ENCODE measurements at regions not wholly inside any gene's neighbourhood (a gene's known extent, or its start where the extent isn't known, plus 50 kb on each side); places are given as distances from the start of the nearest gene placed in this dataset.

GRCh38 chr16:65353183-65353582 lies 231.3 kb upstream of the CDH11 start:
- no peaks in the 10 kb centered on the region for H3K4me1 Mint-ChIP-seq
- ATAC-seq (ENCODE audit: low read depth) = no peak
- peaks cover 9% of the 10 kb centered on the region for H3K9me3 Mint-ChIP-seq
- no peaks in the 10 kb centered on the region for H3K36me3 Mint-ChIP-seq
- no peak for DNase-seq (ENCODE audit: low spot score in 2 of 2)
- H3K4me3 Mint-ChIP-seq = no peak overlapping the region
- no peak overlapping the region for H3K27ac Mint-ChIP-seq
- no peaks in the 10 kb centered on the region for H3K27me3 Mint-ChIP-seq

GRCh38 chr16:65349626-65350025 lies 227.8 kb upstream of the CDH11 start:
- Mint-ChIP-seq H3K36me3 (no peaks in the 10 kb centered on the region), H3K4me3 (no peak overlapping the region), H3K27ac (no peak overlapping the region), H3K4me1 (no peaks in the 10 kb centered on the region), H3K9me3 (peaks cover 8% of the 10 kb centered on the region), H3K27me3 (no peaks in the 10 kb centered on the region)
- DNase-seq (ENCODE audit: low spot score in 2 of 2) = no peak
- no peak for ATAC-seq (ENCODE audit: low read depth)

- Mint-ChIP-seq H3K4me3 (no peak overlapping the region), H3K27ac (no peak overlapping the region), H3K9me3 (peaks cover 12% of the 10 kb centered on the region), H3K4me1 (no peaks in the 10 kb centered on the region), H3K36me3 (no peaks in the 10 kb centered on the region), H3K27me3 (no peaks in the 10 kb centered on the region)
- ATAC-seq (ENCODE audit: low read depth) = no peak
- no peak for DNase-seq (ENCODE audit: low spot score in 2 of 2)
Observed at GRCh38 chr16:65343556-65343955, 221.7 kb upstream of the CDH11 start.

GRCh38 chr16:65342231-65342866 lies 220.5 kb upstream of the CDH11 start:
- H3K9me3 Mint-ChIP-seq = peaks cover 9% of the 10 kb centered on the region
- no peaks in the 10 kb centered on the region for H3K36me3 Mint-ChIP-seq
- H3K27ac Mint-ChIP-seq = no peak overlapping the region
- H3K27me3 Mint-ChIP-seq = no peaks in the 10 kb centered on the region
- H3K4me1 Mint-ChIP-seq = no peaks in the 10 kb centered on the region
- ATAC-seq (ENCODE audit: low read depth) (no peak), DNase-seq (ENCODE audit: low spot score in 2 of 2) (no peak)
- H3K4me3 Mint-ChIP-seq = no peak overlapping the region

- H3K4me3 Mint-ChIP-seq = no peak overlapping the region
- no peaks in the 10 kb centered on the region for H3K27me3 Mint-ChIP-seq
- peaks cover 9% of the 10 kb centered on the region for H3K9me3 Mint-ChIP-seq
- H3K27ac Mint-ChIP-seq = no peak overlapping the region
- ATAC-seq (ENCODE audit: low read depth) (no peak), DNase-seq (ENCODE audit: low spot score in 2 of 2) (no peak)
- no peaks in the 10 kb centered on the region for H3K4me1 Mint-ChIP-seq
- no peaks in the 10 kb centered on the region for H3K36me3 Mint-ChIP-seq
Observed at GRCh38 chr16:65339062-65339461, 217.2 kb upstream of the CDH11 start.

- H3K9me3 Mint-ChIP-seq = peaks cover 7% of the 10 kb centered on the region
- H3K4me3 Mint-ChIP-seq = no peak overlapping the region
- no peak for ATAC-seq (ENCODE audit: low read depth)
- H3K27me3 Mint-ChIP-seq = no peaks in the 10 kb centered on the region
- DNase-seq (ENCODE audit: low spot score in 2 of 2) = no peak
- no peaks in the 10 kb centered on the region for H3K4me1 Mint-ChIP-seq
- no peaks in the 10 kb centered on the region for H3K36me3 Mint-ChIP-seq
- H3K27ac Mint-ChIP-seq = no peak overlapping the region
Observed at GRCh38 chr16:65336160-65336559, 214.3 kb upstream of the CDH11 start.

GRCh38 chr16:65334081-65334480 lies 212.2 kb upstream of the CDH11 start:
- Mint-ChIP-seq H3K27me3 (no peaks in the 10 kb centered on the region), H3K27ac (no peak overlapping the region), H3K36me3 (no peaks in the 10 kb centered on the region), H3K4me3 (no peak overlapping the region), H3K9me3 (peaks cover 6% of the 10 kb centered on the region), H3K4me1 (no peaks in the 10 kb centered on the region)
- DNase-seq (ENCODE audit: low spot score in 2 of 2) (no peak), ATAC-seq (ENCODE audit: low read depth) (no peak)

- Mint-ChIP-seq H3K27me3 (no peaks in the 10 kb centered on the region), H3K27ac (no peak overlapping the region), H3K36me3 (no peaks in the 10 kb centered on the region), H3K9me3 (peaks cover 6% of the 10 kb centered on the region), H3K4me1 (no peaks in the 10 kb centered on the region), H3K4me3 (no peak overlapping the region)
- ATAC-seq (ENCODE audit: low read depth) = no peak
- no peak for DNase-seq (ENCODE audit: low spot score in 2 of 2)
Observed at GRCh38 chr16:65333283-65333682, 211.4 kb upstream of the CDH11 start.

- no peaks in the 10 kb centered on the region for H3K36me3 Mint-ChIP-seq
- H3K9me3 Mint-ChIP-seq = peaks cover 2% of the 10 kb centered on the region
- no peak overlapping the region for H3K4me3 Mint-ChIP-seq
- no peak overlapping the region for H3K27ac Mint-ChIP-seq
- no peak for ATAC-seq (ENCODE audit: low read depth)
- H3K27me3 Mint-ChIP-seq = no peaks in the 10 kb centered on the region
- DNase-seq (ENCODE audit: low spot score in 2 of 2) = no peak
- no peaks in the 10 kb centered on the region for H3K4me1 Mint-ChIP-seq
Observed at GRCh38 chr16:65327346-65327745, 205.5 kb upstream of the CDH11 start.

- DNase-seq (ENCODE audit: low spot score in 2 of 2) = no peak
- ATAC-seq (ENCODE audit: low read depth) = no peak
- no peaks in the 10 kb centered on the region for H3K4me1 Mint-ChIP-seq
- no peak overlapping the region for H3K4me3 Mint-ChIP-seq
- no peaks in the 10 kb centered on the region for H3K27me3 Mint-ChIP-seq
- H3K36me3 Mint-ChIP-seq = no peaks in the 10 kb centered on the region
- no peak overlapping the region for H3K27ac Mint-ChIP-seq
- no peaks in the 10 kb centered on the region for H3K9me3 Mint-ChIP-seq
Observed at GRCh38 chr16:65323655-65324237, 201.9 kb upstream of the CDH11 start.

- Mint-ChIP-seq H3K27me3 (no peaks in the 10 kb centered on the region), H3K4me1 (no peaks in the 10 kb centered on the region), H3K27ac (no peak overlapping the region), H3K4me3 (no peak overlapping the region), H3K9me3 (no peaks in the 10 kb centered on the region), H3K36me3 (no peaks in the 10 kb centered on the region)
- no peak for ATAC-seq (ENCODE audit: low read depth)
- no peak for DNase-seq (ENCODE audit: low spot score in 2 of 2)
Observed at GRCh38 chr16:65319621-65320231, 197.9 kb upstream of the CDH11 start.

- no peaks in the 10 kb centered on the region for H3K36me3 Mint-ChIP-seq
- H3K27ac Mint-ChIP-seq = no peak overlapping the region
- ATAC-seq (ENCODE audit: low read depth) (no peak), DNase-seq (ENCODE audit: low spot score in 2 of 2) (no peak)
- H3K27me3 Mint-ChIP-seq = no peaks in the 10 kb centered on the region
- no peak overlapping the region for H3K4me3 Mint-ChIP-seq
- no peaks in the 10 kb centered on the region for H3K4me1 Mint-ChIP-seq
- no peaks in the 10 kb centered on the region for H3K9me3 Mint-ChIP-seq
Observed at GRCh38 chr16:65318590-65319257, 196.9 kb upstream of the CDH11 start.

GRCh38 chr16:65318138-65318537 lies 196.3 kb upstream of the CDH11 start:
- Mint-ChIP-seq H3K9me3 (no peaks in the 10 kb centered on the region), H3K4me3 (no peak overlapping the region), H3K27ac (no peak overlapping the region), H3K4me1 (no peaks in the 10 kb centered on the region), H3K27me3 (no peaks in the 10 kb centered on the region), H3K36me3 (no peaks in the 10 kb centered on the region)
- ATAC-seq (ENCODE audit: low read depth) (no peak), DNase-seq (ENCODE audit: low spot score in 2 of 2) (no peak)

- ATAC-seq (ENCODE audit: low read depth) = no peak
- H3K4me3 Mint-ChIP-seq = no peak overlapping the region
- H3K4me1 Mint-ChIP-seq = no peaks in the 10 kb centered on the region
- no peak overlapping the region for H3K27ac Mint-ChIP-seq
- DNase-seq (ENCODE audit: low spot score in 2 of 2) = no peak
- H3K9me3 Mint-ChIP-seq = no peaks in the 10 kb centered on the region
- H3K36me3 Mint-ChIP-seq = no peaks in the 10 kb centered on the region
- H3K27me3 Mint-ChIP-seq = no peaks in the 10 kb centered on the region
Observed at GRCh38 chr16:65316808-65317207, 194.9 kb upstream of the CDH11 start.
